Ectodermal cell (in vitro differentiated cells): ENCODE measurements at regions not wholly inside any gene's neighbourhood (a gene's known extent, or its start where the extent isn't known, plus 50 kb on each side); places are given as distances from the start of the nearest gene placed in this dataset.
"Not testable (repeated sequence)": the region's sequence is repeated elsewhere in the genome, so short reads cannot be mapped to it uniquely, and the experiment has no call there.

Experiments used
- H3K27ac ChIP-seq: 2 replicates; pipeline ENCODE4 v1.7.0; 2013; ENCODE audit warnings: mild to moderate bottlenecking, low read depth, low read length; ENCODE audit not compliant: insufficient read depth, poor library complexity, severe bottlenecking
- H3K27me3 ChIP-seq: 2 replicates; pipeline ENCODE4 v1.7.0; 2013; ENCODE audit warnings: mild to moderate bottlenecking, low read length; ENCODE audit not compliant: insufficient read depth, control insufficient read depth, poor library complexity, severe bottlenecking
- H3K36me3 ChIP-seq: one replicate; pipeline ENCODE4 v1.7.0; 2013; ENCODE audit warnings: low read length; ENCODE audit not compliant: control insufficient read depth, insufficient read depth
- H3K4me1 ChIP-seq: one replicate; pipeline ENCODE4 v1.7.0; 2013; ENCODE audit warnings: low read length; ENCODE audit not compliant: control insufficient read depth, insufficient read depth
- H3K4me3 ChIP-seq: 2 replicates; pipeline ENCODE4 v1.7.0; 2013; ENCODE audit warnings: low read depth, low read length, control low read depth; ENCODE audit not compliant: insufficient read depth
- H3K9me3 ChIP-seq: 2 replicates; pipeline ENCODE4 v1.7.0; 2013; ENCODE audit warnings: mild to moderate bottlenecking, low read length, moderate library complexity; ENCODE audit not compliant: control insufficient read depth
- WGBS, 2 experiments: methylation state at CpG; one replicate each; pipeline ENCODE4 v1.1.7; 2013; ENCODE audit warnings: missing lambda C conversion rate in 2 of 2; 5-methylcytosine and 5-hydroxymethylcytosine counted together

DNA sequence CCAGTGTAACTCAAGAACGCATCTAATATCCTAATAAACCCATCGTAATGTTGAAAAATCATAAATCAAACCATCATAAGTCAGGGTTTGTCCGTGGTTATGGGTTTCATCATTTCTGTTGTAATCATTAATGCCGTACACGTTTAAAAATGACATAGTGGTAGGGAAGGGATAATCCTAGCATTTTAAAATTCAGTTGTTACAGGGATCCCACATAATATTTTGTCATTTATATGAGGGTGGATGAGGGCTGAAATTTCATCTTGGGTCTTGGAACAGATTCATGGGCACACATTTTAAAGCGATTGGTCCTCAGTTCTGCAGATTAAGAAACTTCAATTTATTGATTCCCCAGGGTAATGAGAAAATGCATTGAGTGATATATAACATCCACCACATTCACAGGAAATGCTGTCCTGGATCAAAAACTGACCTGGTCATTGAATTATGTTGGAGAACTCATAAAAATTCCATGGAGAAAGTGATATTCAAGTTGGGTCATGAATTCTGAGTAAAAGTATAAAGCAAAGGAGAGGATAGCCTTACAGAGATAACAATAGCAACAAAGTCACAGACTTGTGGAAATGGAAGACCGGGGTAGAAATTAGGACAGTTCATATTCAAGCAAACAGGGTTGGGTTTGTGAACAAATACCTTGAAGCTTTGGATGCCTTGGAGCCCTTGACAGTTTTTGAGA is 1527.3 kb upstream of the TPTE start:
- no peak overlapping the region for H3K4me3 ChIP-seq
- no peaks in the 10 kb centered on the region for H3K36me3 ChIP-seq
- no peak overlapping the region for H3K27ac ChIP-seq
- H3K4me1 ChIP-seq, result no peaks in the 10 kb centered on the region
- no peaks in the 10 kb centered on the region for H3K27me3 ChIP-seq
- WGBS, 2 experiments, result 55 to 56% methylated on average over 7 of the region's 7 CpGs
- H3K9me3 ChIP-seq, result peaks cover 78% of the 10 kb centered on the region

DNA sequence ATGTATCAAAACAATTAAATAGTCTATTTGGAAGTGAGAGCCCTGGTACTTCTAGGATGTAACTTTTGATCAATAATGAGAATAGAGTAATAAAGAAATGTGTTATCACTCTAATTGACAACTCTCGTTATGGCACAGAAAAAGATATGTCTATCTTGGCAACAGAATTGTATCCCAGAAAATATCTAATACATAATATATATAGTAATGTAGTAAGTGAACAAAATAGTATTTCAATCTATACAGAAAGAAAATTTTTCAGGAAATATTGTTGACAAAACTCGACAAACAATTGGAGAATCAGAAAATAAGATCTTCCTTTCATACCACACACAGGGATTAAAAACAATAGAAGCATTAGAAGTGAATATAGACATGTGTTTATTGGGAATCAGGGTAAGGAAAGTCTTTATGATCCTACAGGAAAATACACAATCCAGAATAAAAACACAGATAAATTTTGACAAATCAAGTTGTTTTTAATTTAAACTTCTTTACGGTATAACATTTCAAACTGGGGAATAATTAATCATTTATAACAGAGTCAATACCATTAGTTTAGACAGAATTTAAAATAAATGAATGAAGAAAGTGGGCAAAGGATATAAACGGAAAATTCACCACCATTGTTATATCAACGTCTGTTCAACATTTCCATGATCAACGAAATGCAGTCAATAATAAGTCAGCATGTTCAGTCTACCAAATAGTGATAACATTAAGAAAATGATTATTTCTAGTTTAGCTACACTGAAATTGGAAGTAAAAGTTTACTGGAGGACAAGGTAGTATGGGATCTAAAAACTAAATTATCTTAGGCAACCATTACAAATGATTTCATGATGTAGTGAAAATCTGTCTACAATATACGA is 1526.5 kb upstream of the TPTE start:
- no peaks in the 10 kb centered on the region for H3K4me1 ChIP-seq
- no peaks in the 10 kb centered on the region for H3K36me3 ChIP-seq
- H3K4me3 ChIP-seq, result no peak overlapping the region
- 48 to 52% methylated on average over 3 to 5 of the region's 7 CpGs for WGBS, 2 experiments
- H3K27me3 ChIP-seq, result no peaks in the 10 kb centered on the region
- peaks cover 71% of the 10 kb centered on the region for H3K9me3 ChIP-seq
- no peak overlapping the region for H3K27ac ChIP-seq

DNA sequence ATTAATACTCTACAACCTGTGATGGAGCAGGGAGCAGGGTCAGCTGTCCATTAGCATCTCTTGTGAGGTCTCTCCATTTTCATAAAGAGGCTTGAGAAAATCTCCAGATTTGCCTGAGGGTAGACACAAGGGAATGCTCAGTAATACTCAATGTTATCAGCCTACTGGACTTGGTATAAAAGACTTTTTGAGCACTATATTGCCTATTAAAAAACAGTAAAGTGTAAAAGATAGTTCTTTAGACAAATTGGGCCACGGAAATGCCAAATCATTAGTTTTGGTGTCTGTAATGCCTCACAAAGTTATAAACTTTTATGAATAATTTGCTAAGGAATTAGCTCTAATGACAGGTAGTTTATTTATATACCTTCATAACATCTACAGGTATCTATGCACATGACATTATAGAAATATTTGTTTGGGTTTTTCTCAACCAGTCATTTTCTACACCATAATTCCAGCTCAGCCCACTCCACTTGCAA is 1524.9 kb upstream of the TPTE start:
- WGBS, 2 experiments, result no CpG with 5 or more reads among the region's 1 CpG
- H3K4me1 ChIP-seq, result not testable (repeated sequence)
- peaks cover 56% of the 10 kb centered on the region for H3K9me3 ChIP-seq

DNA sequence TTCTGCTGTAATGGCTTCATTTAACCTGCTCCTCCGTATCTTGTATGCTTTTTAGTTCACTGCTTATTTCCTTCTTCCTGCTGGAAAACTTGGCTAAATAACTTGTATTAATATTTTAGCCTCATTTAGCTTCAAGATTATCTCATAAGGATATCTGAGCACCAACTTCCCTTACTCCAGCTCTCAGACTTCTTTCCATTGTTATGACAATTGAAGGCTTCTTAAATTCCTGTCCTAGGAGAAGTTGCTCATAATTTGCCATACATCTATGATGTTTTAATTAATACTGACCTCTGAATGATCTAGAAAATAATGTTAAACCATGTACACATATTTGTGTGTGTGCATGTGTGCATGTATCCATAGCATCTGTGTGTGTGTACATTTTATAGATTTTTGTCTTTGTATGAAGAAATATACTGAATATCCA is 1524.4 kb upstream of the TPTE start:
- Histone ChIP-seq H3K27me3 (no peaks in the 10 kb centered on the region), H3K4me3 (no peak overlapping the region), H3K4me1 (no peaks in the 10 kb centered on the region), H3K9me3 (peaks cover 52% of the 10 kb centered on the region), H3K27ac (no peak overlapping the region), H3K36me3 (no peaks in the 10 kb centered on the region)
- 59 to 68% methylated on average over 1 of the region's 1 CpG for WGBS, 2 experiments

More for the DNA sequence above, 1524.9 kb upstream of the TPTE start:
- H3K27ac ChIP-seq, H3K36me3 ChIP-seq, H3K27me3 ChIP-seq, H3K4me3 ChIP-seq: not testable (repeated sequence)

DNA sequence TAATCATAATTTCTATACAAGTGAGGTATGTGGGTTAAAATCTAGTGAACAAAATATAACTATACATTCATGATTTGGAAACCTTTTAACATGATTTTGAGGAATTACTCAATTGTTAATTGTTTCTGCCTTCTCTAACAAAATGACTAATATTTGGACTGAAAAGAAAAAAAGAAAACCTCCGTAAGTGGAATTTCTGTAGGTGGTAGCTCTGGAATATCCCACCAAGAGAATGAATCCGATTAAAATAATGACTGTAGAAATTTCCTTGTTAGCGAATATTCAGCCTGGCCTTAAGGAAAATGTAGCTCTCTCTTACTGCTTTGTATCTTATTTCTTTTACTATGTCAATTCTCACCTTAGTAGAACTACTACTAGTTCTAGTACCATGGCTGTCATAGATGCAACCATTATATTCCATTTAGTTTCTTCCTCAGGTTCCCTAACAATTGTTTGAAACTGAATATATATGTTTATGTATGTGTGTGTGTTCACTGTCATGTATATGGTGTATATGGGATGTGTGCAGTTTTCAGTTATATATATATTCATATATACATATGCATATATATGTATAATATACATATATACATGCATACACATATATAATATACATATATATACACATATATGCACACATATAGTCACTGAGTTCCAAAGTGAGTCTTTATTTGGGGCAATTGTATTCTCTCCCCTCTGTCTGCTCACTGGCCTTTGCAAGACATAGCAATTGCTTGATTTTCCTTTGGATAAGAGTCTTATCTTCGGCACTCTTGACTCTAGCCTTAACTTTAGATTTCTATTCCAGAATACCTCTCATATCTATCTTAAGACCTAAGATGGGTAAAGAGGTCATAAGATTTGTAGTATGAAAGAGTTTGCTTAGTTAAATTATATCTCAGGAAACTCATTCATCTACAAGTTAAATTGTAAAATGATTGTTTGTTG is 1523.7 kb upstream of the TPTE start:
- H3K4me3 ChIP-seq, H3K27ac ChIP-seq, H3K36me3 ChIP-seq, H3K4me1 ChIP-seq, H3K27me3 ChIP-seq: not testable (repeated sequence)
- peaks cover 50% of the 10 kb centered on the region for H3K9me3 ChIP-seq
- 55 to 58% methylated on average over 3 to 4 of the region's 4 CpGs for WGBS, 2 experiments

DNA sequence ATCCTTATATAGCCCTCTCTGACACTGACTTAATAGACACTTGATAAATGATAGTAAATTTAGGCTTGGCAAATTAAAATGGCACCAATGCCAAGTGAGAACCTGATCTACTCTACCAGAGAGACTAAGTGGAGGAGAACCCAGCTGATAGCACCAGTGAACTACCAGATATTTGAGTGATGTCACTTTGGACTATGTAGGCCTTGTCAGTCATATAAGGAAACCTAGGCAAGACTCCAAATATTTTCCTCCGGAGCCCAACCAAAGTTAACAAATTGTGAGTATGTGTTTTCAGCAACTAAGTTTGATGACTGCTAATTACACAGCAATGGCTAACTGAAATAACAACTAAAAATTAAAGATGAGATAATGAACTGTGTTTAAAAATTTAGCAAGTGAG is 1522.9 kb upstream of the TPTE start:
- H3K4me1 ChIP-seq, H3K27me3 ChIP-seq, H3K36me3 ChIP-seq, H3K4me3 ChIP-seq, H3K27ac ChIP-seq: not testable (repeated sequence)
- H3K9me3 ChIP-seq, result peaks cover 46% of the 10 kb centered on the region
- 88 to 100% methylated on average over 1 of the region's 1 CpG for WGBS, 2 experiments

DNA sequence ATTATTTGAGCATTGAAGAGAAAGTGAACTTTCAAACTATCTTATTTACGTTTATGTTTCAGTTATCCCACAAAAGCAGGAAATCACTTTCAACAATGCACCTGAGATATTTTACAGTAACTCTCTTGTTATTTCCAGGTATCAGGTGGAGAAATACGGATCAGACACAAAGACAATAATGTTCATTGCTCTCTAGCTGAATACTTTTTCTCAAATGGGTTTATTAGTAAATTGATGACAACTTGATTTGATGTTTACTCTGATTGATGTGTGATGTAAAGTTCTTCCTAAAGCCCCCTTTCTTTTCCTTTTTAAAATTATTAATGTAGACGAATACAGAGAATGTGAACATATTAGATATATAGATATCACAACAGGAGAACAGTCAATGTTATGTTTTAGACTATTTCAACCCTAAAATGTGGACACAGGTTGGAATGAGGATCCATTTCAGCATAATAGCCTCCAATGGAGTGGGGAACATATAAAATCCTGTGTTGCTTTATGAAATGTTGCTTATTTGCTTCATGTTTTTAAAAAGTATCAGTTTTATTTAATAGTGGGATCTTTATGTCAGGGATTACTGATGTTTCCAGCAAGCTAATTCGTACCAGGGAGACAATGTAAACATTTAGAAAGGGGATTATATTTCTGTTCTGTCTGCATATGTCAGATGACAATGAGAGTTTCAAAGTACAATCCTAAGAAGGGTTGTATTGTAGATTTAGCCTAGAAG is 1522.3 kb upstream of the TPTE start:
- H3K36me3 ChIP-seq, result no peaks in the 10 kb centered on the region
- H3K27me3 ChIP-seq, result no peaks in the 10 kb centered on the region
- 24 to 26% methylated on average over 4 of the region's 4 CpGs for whole genome bisulfite sequencing, 2 experiments
- peaks cover 40% of the 10 kb centered on the region for H3K9me3 ChIP-seq
- H3K4me3 ChIP-seq, result no peak overlapping the region
- H3K4me1 ChIP-seq, result no peaks in the 10 kb centered on the region
- no peak overlapping the region for H3K27ac ChIP-seq

DNA sequence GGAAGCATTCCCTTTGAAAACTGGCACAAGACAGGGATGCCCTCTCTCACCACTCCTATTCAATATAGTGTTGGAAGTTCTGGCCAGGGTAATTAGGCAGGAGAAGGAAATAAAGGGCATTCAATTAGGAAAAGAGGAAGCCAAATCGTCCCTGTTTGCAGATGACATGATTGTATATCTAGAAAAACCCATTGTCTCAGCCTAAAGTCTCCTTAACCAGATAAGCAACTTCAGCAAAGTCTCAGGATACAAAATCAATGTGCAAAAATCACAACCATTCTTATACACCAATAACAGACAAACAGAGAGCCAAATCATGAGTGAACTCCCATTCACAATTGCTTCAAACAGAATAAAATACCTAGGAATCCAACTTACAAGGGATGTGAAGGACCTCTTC is 1521.3 kb upstream of the TPTE start:
- H3K4me1 ChIP-seq, H3K27me3 ChIP-seq, H3K36me3 ChIP-seq, H3K4me3 ChIP-seq, H3K27ac ChIP-seq: not testable (repeated sequence)
- 6 to 23% methylated on average over 1 of the region's 1 CpG for WGBS, 2 experiments
- H3K9me3 ChIP-seq, result peaks cover 36% of the 10 kb centered on the region

DNA sequence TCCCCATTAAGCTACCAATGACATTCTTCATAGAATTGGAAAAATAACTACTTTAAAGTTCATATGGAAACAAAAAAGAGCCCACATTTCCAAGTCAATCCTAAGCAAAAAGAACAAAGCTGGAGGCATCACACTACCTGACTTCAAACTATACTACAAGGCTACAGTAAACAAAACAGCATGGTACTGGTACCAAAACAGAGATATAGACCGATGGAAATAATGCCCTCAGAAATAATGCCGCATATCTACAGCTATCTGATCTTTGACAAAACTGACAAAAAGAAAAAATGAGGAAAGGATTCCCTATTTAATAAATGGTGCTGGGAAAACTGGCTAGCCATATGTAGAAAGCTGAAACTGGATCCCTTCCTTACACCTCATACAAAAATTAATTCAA is 1520.7 kb upstream of the TPTE start:
- not testable (repeated sequence) for H3K36me3 ChIP-seq, H3K27ac ChIP-seq, H3K4me1 ChIP-seq, H3K4me3 ChIP-seq, H3K27me3 ChIP-seq
- peaks cover 36% of the 10 kb centered on the region for H3K9me3 ChIP-seq
- 59 to 75% methylated on average over 2 of the region's 2 CpGs for WGBS, 2 experiments
